ENCODE measurements at regions not wholly inside any gene's neighbourhood (a gene's known extent, or its start where the extent isn't known, plus 50 kb on each side); places are given as distances from the start of the nearest gene placed in this dataset.
"Not testable (repeated sequence)": the region's sequence is repeated elsewhere in the genome, so short reads cannot be mapped to it uniquely, and the experiment has no call there.

DNA sequence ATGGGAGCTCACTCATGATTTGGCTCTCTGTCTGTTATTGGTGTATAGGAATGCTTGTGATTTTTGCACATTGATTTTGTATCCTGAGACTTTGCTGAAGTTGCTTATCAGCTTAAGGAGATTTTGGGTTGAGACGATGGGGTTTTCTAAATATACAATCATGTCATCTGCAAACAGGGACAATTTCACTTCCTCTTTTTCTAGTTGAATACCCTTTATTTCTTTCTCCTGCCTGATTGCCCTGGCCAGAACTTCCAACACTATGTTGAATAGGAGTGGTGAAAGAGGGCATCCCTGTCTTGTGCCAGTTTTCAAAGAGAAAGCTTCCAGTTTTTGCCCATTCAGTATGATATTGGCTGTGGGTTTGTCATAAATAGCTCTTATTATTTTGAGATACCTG is 173.8 kb upstream of the ZNF521 start:
- H2BK20ac ChIP-seq (ENCODE audit: low read depth, low read length); H2AK5ac ChIP-seq (ENCODE audit: low read depth, low read length); H3K4me3 ChIP-seq (ENCODE audit: insufficient read depth, low read depth, low read length); H4K20me1 ChIP-seq (ENCODE audit: insufficient read depth, low read length); H3K56ac ChIP-seq (ENCODE audit: extremely low read depth, insufficient read depth, low read length); H4K8ac ChIP-seq (ENCODE audit: low read depth in 2 of 2, low read length in 2 of 2); BruUV-seq (replicated peaks); H3K14ac ChIP-seq (replicated peaks; ENCODE audit: low read depth, low read length); H3K27ac ChIP-seq (ENCODE audit: insufficient read depth, low read length); POLR2A ChIA-PET (ENCODE audit: unreplicated experiment); CTCF ChIA-PET; H3K9me3 ChIP-seq (ENCODE audit: control insufficient read depth, insufficient read depth, low read length); H3K4me2 ChIP-seq (ENCODE audit: low read depth, low read length); H3K4me1 ChIP-seq (ENCODE audit: control insufficient read depth, insufficient read depth, low read length); ATAC-seq (ENCODE audit: low read depth); H3K27me3 ChIP-seq (ENCODE audit: control insufficient read depth, insufficient read depth, low read length); H3K9ac ChIP-seq (ENCODE audit: low read depth, low read length); H3K79me1 ChIP-seq (ENCODE audit: low read depth in 1 of 2, low read length in 2 of 2); H3K4ac ChIP-seq (ENCODE audit: low read depth, low read length); DNase-seq; H3K23ac ChIP-seq (ENCODE audit: low read depth, low read length); H3K9me1 ChIP-seq (ENCODE audit: insufficient read depth, low read length); H4K91ac ChIP-seq (ENCODE audit: insufficient read depth, low read depth, low read length); H3K18ac ChIP-seq (ENCODE audit: low read depth, low read length); H3K36me3 ChIP-seq (ENCODE audit: control insufficient read depth, insufficient read depth, low read length); dilution Hi-C loops (cut with HindIII; ENCODE audit: low sequenced_read_pairs, unreplicated experiment); in situ Hi-C loops (cut with MboI; ENCODE audit: low sequenced_read_pairs); intact Hi-C loops (cut with micrococcal nuclease); H2AFZ ChIP-seq (replicated peaks; ENCODE audit: low read length, poor library complexity); H4K5ac ChIP-seq (ENCODE audit: low read depth, low read length); H2BK5ac ChIP-seq (ENCODE audit: low read depth, low read length, poor library complexity, severe bottlenecking); H2AK9ac ChIP-seq (replicated peaks; ENCODE audit: low read depth, low read length, poor library complexity); H2BK15ac ChIP-seq (ENCODE audit: low read depth, low read length); H2BK120ac ChIP-seq (ENCODE audit: low read depth, low read length): not testable (repeated sequence)
- no CpG with 5 or more reads among the region's 1 CpG for WGBS, 2 experiments (ENCODE audit: extremely low coverage in 2 of 2, insufficient read length in 1 of 2)

Data from IMR-90 (cell line).